Right lobe of liver (tissue), 6 donors: ENCODE measurements at regions not wholly inside any gene's neighbourhood (a gene's known extent, or its start where the extent isn't known, plus 50 kb on each side); places are given as distances from the start of the nearest gene placed in this dataset.

Source experiments
- ATAC-seq, 4 donors: fragments of 200-7000 bp; cut with Tn5 transposase; one replicate each; pipeline ENCODE4 v1.9.1; 2020; ENCODE audit warnings: mild to moderate bottlenecking in 4 of 4, moderate library complexity in 4 of 4
- DNase-seq, 3 donors: peaks; one replicate each; pipeline ENCODE4 v3.0.0-alpha.2; 2020
- H3K27ac ChIP-seq, 3 donors: fragments of 200-600 bp; one replicate each; pipeline ENCODE4 v1.8.0; 2022
- H3K27me3 ChIP-seq, 2 donors: fragments of 200-600 bp; one replicate each; pipeline ENCODE4 v1.8.0; 2022
- H3K36me3 ChIP-seq, 4 donors: fragments of 200-600 bp; sonication (generic) in 1 of 4; one replicate each; pipeline versions ENCODE4 v1.5.1 to v1.8.0; 2017 to 2022; ENCODE audit warnings: control low read depth in 1 of 4
- H3K4me1 ChIP-seq, 4 donors: fragments of 200-600 bp; sonication (generic) in 1 of 4; one replicate each; pipeline versions ENCODE4 v1.5.1 to v1.8.0; 2017 to 2022; ENCODE audit warnings: control low read depth in 1 of 4
- H3K4me3 ChIP-seq, 3 donors: fragments of 200-600 bp; one replicate each; pipeline ENCODE4 v1.8.0; 2022
- H3K9me3 ChIP-seq, 4 donors: fragments of 200-600 bp; sonication (generic) in 1 of 4; one replicate each; pipeline versions ENCODE4 v1.5.1 to v1.8.0; 2017 to 2022; ENCODE audit warnings: control low read depth in 1 of 4
- CTCF ChIP-seq, 4 donors: fragments of 200-600 bp in 3 of 4; fragments of 450-650 bp in 1 of 4; IDR thresholded peaks; one replicate each; pipeline versions ENCODE4 v1.5.1 to v1.8.0; 2016 to 2022; ENCODE audit warnings: antibody characterized with exemption in 4 of 4, mild to moderate bottlenecking in 2 of 4
- POLR2A ChIP-seq: fragments of 450-650 bp; IDR thresholded peaks from one replicate; pipeline ENCODE4 v1.6.1; 2017; ENCODE audit warnings: antibody characterized with exemption, mild to moderate bottlenecking
- WGBS: methylation state at CpG from one replicate; pipeline ENCODE4 v1.1.6; 2018; ENCODE audit warnings: low coverage, low lambda C conversion rate; ENCODE audit not compliant: insufficient coverage; ENCODE audit errors: missing lambda C conversion rate; 5-methylcytosine and 5-hydroxymethylcytosine counted together
- intact Hi-C, 2 donors: fragments of 100-400 bp; cut with DNase I; formaldehyde crosslinking; loops; one replicate each; pipeline versions ENCODE4 v1.11.2 to v1.14.1; 2022
- donor health status: DM: no; HTN: yes; CAD: no.
- donor health status: DM: no; HTN: no; CAD: no.
- donor health status: DM: no; HTN: no; CAD: no.
- donor health status: DM: no; HTN: yes; CAD: no.
- donor health status: DM: no; HTN: yes; CAD: no.

DNA sequence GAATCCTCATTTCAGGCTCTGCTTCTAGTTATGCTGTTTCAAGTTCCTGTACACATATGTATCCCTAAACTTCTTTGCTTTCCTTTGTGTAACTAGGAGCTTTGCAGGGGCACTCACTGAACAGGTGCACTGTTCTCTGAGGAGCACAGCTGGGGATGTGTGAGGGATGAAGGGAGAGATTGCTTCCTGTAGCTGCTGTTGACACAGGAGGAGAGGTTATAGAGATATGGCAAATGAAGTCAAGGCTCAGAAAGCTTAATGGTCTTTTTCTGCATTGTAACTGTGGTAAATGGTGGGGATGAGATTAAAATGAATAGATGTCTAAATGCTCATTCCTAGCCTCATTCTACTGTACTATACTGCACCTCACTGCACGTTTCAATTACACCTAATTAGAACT, 454.3 kb downstream of the BTBD3 start:
- H3K4me3 ChIP-seq = no peak overlapping the region
- WGBS = 0% methylated on average over 1 of the region's 1 CpG
- H3K4me1 ChIP-seq = no peaks in the 10 kb centered on the region
- H3K9me3 ChIP-seq = no peaks in the 10 kb centered on the region
- no peak for ATAC-seq
- H3K27me3 ChIP-seq = no peaks in the 10 kb centered on the region
- intact Hi-C loops = no loop called here
- DNase-seq = no peak
- no peak overlapping the region for H3K27ac ChIP-seq
- no peaks in the 10 kb centered on the region for H3K36me3 ChIP-seq
- TF ChIP-seq CTCF (IDR thresholded peaks at IDR 0.05) = no peak
- TF ChIP-seq POLR2A = no peak

DNA sequence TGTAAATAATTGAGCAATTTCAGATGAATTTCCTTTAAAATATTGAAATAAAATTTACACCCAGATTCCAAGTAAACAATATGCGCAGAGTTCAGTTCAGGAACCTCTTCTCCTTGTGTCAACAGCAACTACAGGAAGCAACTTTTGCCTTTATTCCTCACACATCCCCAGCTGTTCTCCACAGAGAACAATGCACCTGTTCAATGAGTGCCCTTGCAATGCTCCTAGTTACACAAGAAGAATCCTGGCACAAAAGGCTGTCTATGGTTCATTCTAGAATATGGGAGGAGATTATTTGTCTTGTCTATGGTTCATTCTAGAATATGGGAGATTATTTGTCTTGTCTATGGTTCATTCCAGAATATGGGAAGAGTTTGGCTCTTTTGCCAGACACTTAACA, 454.9 kb downstream of the BTBD3 start:
- Histone ChIP-seq H3K27ac (no peak overlapping the region), H3K27me3 (no peaks in the 10 kb centered on the region), H3K4me1 (no peaks in the 10 kb centered on the region), H3K36me3 (no peaks in the 10 kb centered on the region), H3K4me3 (no peak overlapping the region), H3K9me3 (no peaks in the 10 kb centered on the region)
- TF ChIP-seq POLR2A = no peak
- TF ChIP-seq CTCF (IDR thresholded peaks at IDR 0.05) = no peak
- WGBS = 43% methylated on average over 1 of the region's 1 CpG
- DNase-seq = no peak
- intact Hi-C loops = no loop called here
- ATAC-seq = no peak

GRCh38 chr20:12375967-12376366, 458.3 kb downstream of the BTBD3 start:
- no peak for TF ChIP-seq POLR2A
- no peak for TF ChIP-seq CTCF (IDR thresholded peaks at IDR 0.05)
- Histone ChIP-seq H3K27me3 (no peaks in the 10 kb centered on the region), H3K4me3 (no peak overlapping the region), H3K9me3 (no peaks in the 10 kb centered on the region), H3K27ac (no peak overlapping the region), H3K4me1 (no peaks in the 10 kb centered on the region), H3K36me3 (no peaks in the 10 kb centered on the region)
- intact Hi-C loops = no loop called here
- DNase-seq (no peak), ATAC-seq (no peak)

DNA sequence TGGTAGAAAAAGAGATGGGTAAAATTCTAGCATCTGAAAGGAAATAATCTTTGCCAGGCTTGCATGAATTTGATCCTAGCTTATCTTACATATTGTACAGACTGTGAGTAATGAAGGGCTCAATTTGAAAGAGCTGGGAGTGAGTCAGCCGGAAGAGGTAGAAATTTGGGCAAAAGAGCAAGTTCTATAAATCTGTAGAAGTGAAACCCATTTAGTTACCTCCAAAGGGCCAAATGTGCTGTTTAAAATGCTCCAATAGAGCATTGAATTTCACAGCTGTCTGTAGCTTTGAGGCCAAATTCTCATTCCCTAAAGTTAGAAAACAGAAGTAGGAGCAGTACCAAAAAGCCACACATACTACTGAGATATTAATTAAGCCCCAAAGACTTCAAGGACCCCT, 466.1 kb downstream of the BTBD3 start:
- DNase-seq (no peak), ATAC-seq (no peak)
- Histone ChIP-seq H3K9me3 (no peaks in the 10 kb centered on the region), H3K4me1 (no peaks in the 10 kb centered on the region), H3K27me3 (no peaks in the 10 kb centered on the region), H3K4me3 (no peak overlapping the region), H3K27ac (no peak overlapping the region), H3K36me3 (no peaks in the 10 kb centered on the region)
- 60% methylated on average over 1 of the region's 1 CpG for WGBS
- intact Hi-C loops = no loop called here
- TF ChIP-seq CTCF (IDR thresholded peaks at IDR 0.05) = no peak
- no peak for TF ChIP-seq POLR2A

- intact Hi-C loops = no loop called here
- Histone ChIP-seq H3K27me3 (no peaks in the 10 kb centered on the region), H3K36me3 (no peaks in the 10 kb centered on the region), H3K27ac (no peak overlapping the region), H3K4me3 (no peak overlapping the region), H3K9me3 (no peaks in the 10 kb centered on the region), H3K4me1 (no peaks in the 10 kb centered on the region)
- no peak for TF ChIP-seq CTCF (IDR thresholded peaks at IDR 0.05)
- TF ChIP-seq POLR2A = no peak
- DNase-seq (no peak), ATAC-seq (no peak)
- 39% methylated on average over 3 of the region's 3 CpGs for WGBS
These were observed 469.1 kb downstream of the BTBD3 start for GRCh38 chr20:12386821-12387220.
